Keratinocyte (primary cell): ENCODE measurements at regions not wholly inside any gene's neighbourhood (a gene's known extent, or its start where the extent isn't known, plus 50 kb on each side); places are given as distances from the start of the nearest gene placed in this dataset.

Experiments
- DNase-seq: peaks from one replicate; pipeline ENCODE4 v3.0.0-alpha.2; 2011; ENCODE audit warnings: low read depth, missing footprints, low spot score
- FAIRE-seq: peaks from 2 replicates; lab custom pipeline; 2011; peaks lifted over from hg19 to GRCh38; lab: Jason Lieb, UNC
- H2AFZ ChIP-seq: 2 replicates; pipeline ENCODE4 v1.6.0; 2012; ENCODE audit warnings: low read length, control low read depth, inconsistent platforms; ENCODE audit not compliant: control insufficient read depth
- H3K27ac ChIP-seq: 2 replicates; pipeline ENCODE4 v1.5.1; 2011; ENCODE audit warnings: low read length; ENCODE audit not compliant: control insufficient read depth, insufficient read depth
- H3K27me3 ChIP-seq: 3 replicates; pipeline ENCODE4 v1.6.0; 2011; ENCODE audit warnings: low read length; ENCODE audit not compliant: control insufficient read depth, insufficient read depth; ENCODE audit errors: extremely low read depth
- H3K36me3 ChIP-seq, 2 experiments: 2 replicates in 1 of 2; 3 replicates in 1 of 2; pipeline ENCODE4 v1.5.1; 2011; ENCODE audit warnings: low read length in 2 of 2, mild to moderate bottlenecking in 1 of 2; ENCODE audit not compliant: control insufficient read depth in 2 of 2, insufficient read depth in 2 of 2; ENCODE audit errors: extremely low read depth in 1 of 2
- H3K4me1 ChIP-seq: 3 replicates; pipeline ENCODE4 v1.5.1; 2011; ENCODE audit warnings: low read length; ENCODE audit not compliant: control insufficient read depth, insufficient read depth; ENCODE audit errors: extremely low read depth
- H3K4me2 ChIP-seq: 3 replicates; pipeline ENCODE4 v1.6.0; 2011; ENCODE audit warnings: low read depth, low read length; ENCODE audit not compliant: control insufficient read depth, insufficient read depth; ENCODE audit errors: extremely low read depth
- H3K4me3 ChIP-seq, 3 experiments: fragments of 200-600 bp in 1 of 3; sonication (generic) in 1 of 3; 2 replicates in 2 of 3; 3 replicates in 1 of 3; pipeline ENCODE4 v1.5.1; 2011 to 2016; ENCODE audit warnings: low read length in 3 of 3, mild to moderate bottlenecking in 3 of 3, control low read depth in 2 of 3, inconsistent platforms in 1 of 3, low read depth in 1 of 3, mixed read lengths in 1 of 3, mixed run types in 1 of 3, moderate library complexity in 1 of 3; ENCODE audit not compliant: control insufficient read depth in 2 of 3, insufficient read depth in 2 of 3; ENCODE audit errors: extremely low read depth in 1 of 3
- H3K79me2 ChIP-seq: 2 replicates; pipeline ENCODE4 v1.6.0; 2012; ENCODE audit warnings: low read length; ENCODE audit not compliant: control insufficient read depth, insufficient read depth
- H3K9ac ChIP-seq: 3 replicates; pipeline ENCODE4 v1.6.0; 2011; ENCODE audit warnings: low read length; ENCODE audit not compliant: control insufficient read depth, insufficient read depth; ENCODE audit errors: extremely low read depth
- H3K9me1 ChIP-seq: 3 replicates; pipeline ENCODE4 v1.6.0; 2011; ENCODE audit warnings: low read length; ENCODE audit not compliant: control insufficient read depth, insufficient read depth; ENCODE audit errors: extremely low read depth
- H3K9me3 ChIP-seq: 2 replicates; pipeline ENCODE4 v1.5.1; 2012; ENCODE audit warnings: low read depth, low read length; ENCODE audit not compliant: control insufficient read depth
- H4K20me1 ChIP-seq: 3 replicates; pipeline ENCODE4 v1.6.0; 2011; ENCODE audit warnings: low read length; ENCODE audit not compliant: control insufficient read depth, insufficient read depth; ENCODE audit errors: extremely low read depth
- CTCF ChIP-seq, 3 experiments: IDR thresholded peaks in 1 of 3; conservative IDR thresholded peaks in 1 of 3; optimal IDR thresholded peaks in 1 of 3; 2 replicates in 2 of 3; 3 replicates in 1 of 3; pipeline versions ENCODE3 to v1.5.1; 2011; ENCODE audit warnings: low read length in 3 of 3, mild to moderate bottlenecking in 3 of 3, moderate library complexity in 2 of 3, control low read depth in 1 of 3, inconsistent platforms in 1 of 3; ENCODE audit not compliant: insufficient read depth in 2 of 3; ENCODE audit errors: extremely low read depth in 1 of 3
- EZH2 ChIP-seq: IDR thresholded peaks from one replicate; pipeline ENCODE4 v1.6.1; 2012; ENCODE audit warnings: inconsistent platforms, mild to moderate bottlenecking, low read length, moderate library complexity
- dilution Hi-C: fragments of 300-500 bp; cut with MboI; formaldehyde crosslinking; loops from one replicate; pipeline ENCODE4 v1.7.0; 2020; ENCODE audit warnings: low sequenced_read_pairs; ENCODE audit not compliant: extremely low pct_ligation_motif_present

DNA sequence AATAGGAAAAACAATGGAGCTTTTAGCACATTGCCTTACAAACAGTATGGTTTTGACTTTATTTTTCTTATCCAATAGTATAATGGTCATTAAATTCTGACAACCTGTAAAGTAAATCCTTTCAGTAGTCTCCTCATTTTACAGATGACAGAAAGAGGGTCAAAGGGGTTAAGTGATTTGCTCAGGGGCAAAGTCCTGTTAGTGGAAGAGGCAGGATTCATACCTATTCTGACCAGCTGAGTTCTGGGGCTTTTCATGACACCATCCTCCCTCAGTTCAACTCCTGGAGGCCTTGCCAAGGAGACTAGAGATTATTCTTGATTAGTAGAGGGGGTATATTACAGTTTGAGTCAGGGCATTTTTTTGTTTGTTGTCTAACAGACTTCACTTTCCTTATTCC, 278.7 kb upstream of the DUSP10 start:
- DNase-seq (no peak), FAIRE-seq (no peak)
- Histone ChIP-seq H3K27me3 (no peaks in the 10 kb centered on the region), H3K9ac (no peak overlapping the region), H3K9me3 (no peaks in the 10 kb centered on the region), H3K4me3 (no peak overlapping the region), H3K79me2 (no peaks in the 10 kb centered on the region), H4K20me1 (no peaks in the 10 kb centered on the region), H3K27ac (no peak overlapping the region), H3K9me1 (no peaks in the 10 kb centered on the region), H2AFZ (no peak overlapping the region), H3K36me3 (no peaks in the 10 kb centered on the region), H3K4me1 (no peaks in the 10 kb centered on the region), H3K4me2 (no peak overlapping the region)
- dilution Hi-C loops: no loop called here
- TF ChIP-seq CTCF (optimal IDR thresholded peaks at IDR 0.05 in 1 of 3, IDR thresholded peaks at IDR 0.05 in 1 of 3, conservative IDR thresholded peaks at IDR 0.05 in 1 of 3; ENCODE audit: extremely low read depth in 1 of 3, insufficient read depth in 2 of 3, low read length in 3 of 3) (no peak), EZH2 (no peak)

DNA sequence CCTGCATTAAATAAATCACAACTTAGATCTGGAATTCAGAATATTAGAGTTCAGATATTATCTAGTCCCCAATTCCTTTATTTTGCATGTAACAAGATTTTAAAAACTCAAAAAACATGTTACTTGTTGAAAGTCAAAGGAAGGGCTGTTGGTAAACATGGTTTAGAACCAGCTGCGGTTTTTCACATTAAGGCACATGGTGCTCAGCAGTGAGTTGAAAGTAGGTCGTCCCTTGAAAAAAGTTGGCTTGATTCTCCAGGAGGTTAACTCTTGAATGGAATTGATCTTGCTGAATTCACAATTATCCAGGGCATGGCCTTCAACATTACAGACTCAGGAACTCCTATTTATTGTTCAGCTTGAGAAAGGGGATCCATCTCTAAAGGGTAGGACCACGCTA, 277.1 kb upstream of the DUSP10 start:
- dilution Hi-C loops: no loop called here
- Histone ChIP-seq H3K9me3 (no peaks in the 10 kb centered on the region), H3K9ac (no peak overlapping the region), H2AFZ (no peak overlapping the region), H3K9me1 (no peaks in the 10 kb centered on the region), H3K27me3 (no peaks in the 10 kb centered on the region), H3K27ac (no peak overlapping the region), H3K4me2 (no peak overlapping the region), H3K4me1 (no peaks in the 10 kb centered on the region), H4K20me1 (no peaks in the 10 kb centered on the region), H3K4me3 (no peak overlapping the region), H3K79me2 (no peaks in the 10 kb centered on the region), H3K36me3 (no peaks in the 10 kb centered on the region)
- no peak for DNase-seq
- no peak for TF ChIP-seq CTCF (optimal IDR thresholded peaks at IDR 0.05 in 1 of 3, IDR thresholded peaks at IDR 0.05 in 1 of 3, conservative IDR thresholded peaks at IDR 0.05 in 1 of 3; ENCODE audit: extremely low read depth in 1 of 3, insufficient read depth in 2 of 3, low read length in 3 of 3)
- no peak for TF ChIP-seq EZH2
- FAIRE-seq: no peak
